GM12875 (cell line): ENCODE measurements at regions not wholly inside any gene's neighbourhood (a gene's known extent, or its start where the extent isn't known, plus 50 kb on each side); places are given as distances from the start of the nearest gene placed in this dataset.
"Not testable (repeated sequence)": the region's sequence is repeated elsewhere in the genome, so short reads cannot be mapped to it uniquely, and the experiment has no call there.

Source experiments
- H3K4me3 ChIP-seq: one replicate; pipeline ENCODE4 v1.5.1; 2011; ENCODE audit warnings: low read depth, low read length, control low read depth
- TF ChIP-seq, protein P1 (sequence below): IDR thresholded peaks from 2 replicates; pipeline ENCODE4 v1.5.1; 2011; ENCODE audit warnings: low read depth, mild to moderate bottlenecking, control low read depth, inconsistent platforms, low read length, moderate library complexity, borderline replicate concordance; ENCODE audit not compliant: insufficient read depth

DNA sequence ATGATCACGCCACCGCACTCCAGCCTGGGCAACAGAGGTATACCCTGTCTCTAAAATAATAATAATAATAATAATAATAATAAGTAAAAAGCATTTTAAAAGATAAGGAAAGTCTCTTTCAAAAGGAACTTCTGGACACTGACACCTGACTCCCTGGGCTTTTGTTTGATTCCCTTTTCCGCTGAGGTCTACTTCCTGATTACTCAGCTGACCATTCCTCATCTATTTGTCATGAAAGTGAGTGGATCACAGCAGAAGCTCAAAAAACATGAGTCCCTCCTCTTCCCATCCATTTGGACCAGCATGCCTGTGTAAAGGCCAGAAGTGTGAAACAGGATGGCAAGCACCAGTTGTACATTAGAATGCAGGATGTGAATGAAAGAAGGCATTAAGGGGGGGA, 61.1 kb upstream of the FBXO28 start:
- TF ChIP-seq, protein P1, sequence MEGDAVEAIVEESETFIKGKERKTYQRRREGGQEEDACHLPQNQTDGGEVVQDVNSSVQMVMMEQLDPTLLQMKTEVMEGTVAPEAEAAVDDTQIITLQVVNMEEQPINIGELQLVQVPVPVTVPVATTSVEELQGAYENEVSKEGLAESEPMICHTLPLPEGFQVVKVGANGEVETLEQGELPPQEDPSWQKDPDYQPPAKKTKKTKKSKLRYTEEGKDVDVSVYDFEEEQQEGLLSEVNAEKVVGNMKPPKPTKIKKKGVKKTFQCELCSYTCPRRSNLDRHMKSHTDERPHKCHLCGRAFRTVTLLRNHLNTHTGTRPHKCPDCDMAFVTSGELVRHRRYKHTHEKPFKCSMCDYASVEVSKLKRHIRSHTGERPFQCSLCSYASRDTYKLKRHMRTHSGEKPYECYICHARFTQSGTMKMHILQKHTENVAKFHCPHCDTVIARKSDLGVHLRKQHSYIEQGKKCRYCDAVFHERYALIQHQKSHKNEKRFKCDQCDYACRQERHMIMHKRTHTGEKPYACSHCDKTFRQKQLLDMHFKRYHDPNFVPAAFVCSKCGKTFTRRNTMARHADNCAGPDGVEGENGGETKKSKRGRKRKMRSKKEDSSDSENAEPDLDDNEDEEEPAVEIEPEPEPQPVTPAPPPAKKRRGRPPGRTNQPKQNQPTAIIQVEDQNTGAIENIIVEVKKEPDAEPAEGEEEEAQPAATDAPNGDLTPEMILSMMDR = no peak
- H3K4me3 ChIP-seq = no peak overlapping the region

DNA sequence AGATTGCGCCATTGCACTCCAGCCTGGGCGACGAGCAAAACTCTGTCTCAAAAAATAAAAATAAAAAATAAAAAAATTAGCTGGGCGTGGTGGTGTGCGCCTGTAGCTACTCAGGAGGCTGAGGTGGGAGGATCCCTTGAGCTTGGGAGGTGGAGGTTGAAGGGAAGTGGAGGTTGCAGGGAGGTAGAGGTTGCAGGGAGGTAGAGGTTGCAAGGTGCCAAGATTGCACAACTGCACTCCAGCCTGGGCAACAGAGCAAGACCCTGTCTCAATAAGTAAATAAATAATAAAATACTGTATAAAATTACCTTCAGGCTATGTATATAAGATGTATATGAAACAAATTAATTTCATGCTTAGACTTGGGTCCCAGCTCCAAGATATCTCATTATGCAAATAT, 62.1 kb upstream of the FBXO28 start:
- not testable (repeated sequence) for H3K4me3 ChIP-seq

DNA sequence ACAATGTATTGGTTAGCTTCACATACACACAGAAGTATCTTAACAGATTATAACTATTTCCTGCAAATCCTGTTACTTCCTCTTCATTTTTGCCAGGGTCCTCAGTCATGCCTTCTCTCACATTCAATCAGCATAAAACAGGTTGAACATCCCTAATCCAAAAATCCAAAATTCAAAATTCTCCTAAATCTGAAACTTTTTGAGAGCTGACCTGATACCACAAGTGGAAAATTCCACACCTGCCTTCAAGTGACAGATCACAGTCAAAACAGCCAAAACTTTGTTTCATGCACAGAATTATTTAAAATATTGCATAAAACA, 62.9 kb upstream of the FBXO28 start:
- no peak overlapping the region for H3K4me3 ChIP-seq
- TF ChIP-seq, protein P1 = no peak

DNA sequence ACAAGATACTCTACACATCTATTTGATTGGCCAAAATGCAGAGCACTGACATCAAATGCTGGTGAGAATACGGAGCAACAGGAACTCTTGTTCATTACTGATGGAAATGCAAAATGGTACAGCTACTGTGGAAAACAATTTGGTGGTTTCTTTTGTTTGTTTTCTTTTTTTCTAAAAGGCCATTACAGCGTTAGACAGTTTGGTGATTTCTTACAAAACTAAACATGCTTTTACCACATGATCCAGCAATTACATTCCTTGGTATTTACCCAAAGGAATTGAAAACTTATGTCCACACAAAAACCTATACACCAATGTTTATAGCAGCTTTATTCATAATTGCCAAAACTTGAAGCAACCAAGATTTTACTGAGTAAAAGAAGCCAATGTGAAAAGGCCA, 66.4 kb upstream of the FBXO28 start:
- TF ChIP-seq, protein P1 = no peak
- no peak overlapping the region for H3K4me3 ChIP-seq

DNA sequence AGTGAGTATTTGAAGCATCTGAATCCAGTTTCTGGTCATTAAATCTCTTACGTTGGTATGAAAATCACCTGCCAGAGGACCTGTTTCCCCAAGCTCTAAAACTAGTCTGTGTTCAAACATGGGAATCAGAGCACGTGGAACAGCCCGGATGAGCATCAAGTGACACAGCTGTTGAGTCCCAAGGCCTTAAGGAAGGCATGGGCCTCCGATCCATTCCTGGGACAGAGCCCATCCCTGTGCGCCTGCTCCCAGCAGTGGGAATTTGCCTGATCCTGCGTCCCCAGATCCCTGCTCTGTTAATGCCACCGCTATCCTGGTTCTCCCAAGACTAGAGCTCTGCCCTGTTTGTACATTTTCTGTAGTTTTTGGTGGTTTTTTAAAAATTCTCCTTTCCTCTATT, 68.4 kb upstream of the FBXO28 start:
- TF ChIP-seq, protein P1 = no peak
- no peak overlapping the region for H3K4me3 ChIP-seq

DNA sequence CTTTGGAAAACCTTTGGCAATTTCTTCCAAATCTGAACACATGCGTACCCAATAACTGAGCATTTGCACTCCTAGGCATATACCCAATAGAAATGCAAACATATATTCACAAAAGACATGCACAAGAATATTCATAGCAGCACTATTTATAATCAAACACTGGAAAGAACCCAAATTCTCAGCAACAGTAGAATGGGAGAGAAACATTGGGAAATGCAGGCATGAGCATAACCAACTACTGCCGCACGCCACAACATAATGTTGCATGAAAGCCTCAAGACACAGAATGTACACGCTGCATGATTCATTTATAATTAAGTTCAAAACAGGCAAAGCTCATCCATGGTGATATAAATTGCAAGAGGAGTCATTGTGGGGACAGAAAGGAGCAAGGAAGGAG, 69.5 kb upstream of the FBXO28 start:
- H3K4me3 ChIP-seq = no peak overlapping the region
- TF ChIP-seq, protein P1 = no peak

DNA sequence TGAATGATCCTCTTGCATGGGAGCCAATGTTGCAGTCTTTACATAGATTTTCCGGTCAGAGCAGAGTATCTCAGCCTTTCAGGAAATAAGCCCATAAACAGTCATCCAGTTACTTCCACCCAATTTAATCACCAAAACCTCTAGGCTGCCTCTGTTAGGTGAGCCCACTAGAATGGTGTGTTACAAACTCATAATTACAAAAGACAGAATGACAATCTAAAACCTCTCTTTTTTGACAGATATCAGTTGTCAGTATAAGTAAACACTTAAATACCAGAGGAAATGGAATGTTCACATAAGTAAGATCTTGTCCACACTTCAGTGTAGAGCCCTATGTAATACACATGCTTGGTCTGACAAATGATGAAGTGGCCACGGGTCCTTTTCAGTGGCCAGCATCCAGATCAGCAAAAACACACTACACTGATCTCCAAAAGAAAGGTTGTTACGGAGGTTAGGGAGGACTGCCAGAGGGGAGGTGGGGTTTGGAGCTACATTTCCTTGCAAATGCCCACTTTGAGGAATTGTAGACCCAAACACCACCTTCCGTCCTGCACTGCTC, 71.3 kb upstream of the FBXO28 start:
- TF ChIP-seq, protein P1 = no peak
- H3K4me3 ChIP-seq = no peak overlapping the region

DNA sequence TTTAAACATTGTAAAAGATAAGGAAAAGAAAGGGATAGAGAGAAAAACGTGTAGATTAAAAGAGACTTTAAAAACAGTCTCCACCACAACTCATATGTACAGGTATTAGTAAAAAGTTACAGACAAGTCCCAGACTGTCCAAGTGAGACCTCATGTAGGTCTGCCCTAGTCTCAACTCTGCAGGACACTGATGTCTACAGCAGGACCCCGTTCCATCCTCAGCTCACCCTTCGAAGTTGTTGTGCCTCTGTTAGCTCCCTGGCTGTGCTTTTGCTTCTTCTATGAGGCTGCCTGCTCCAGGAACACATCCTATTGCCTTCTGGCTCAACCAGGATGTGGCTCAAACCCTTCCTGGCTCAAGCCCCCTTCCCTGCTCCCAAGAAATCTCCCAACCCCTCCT, 72.9 kb upstream of the FBXO28 start:
- TF ChIP-seq, protein P1 = no peak
- no peak overlapping the region for H3K4me3 ChIP-seq

DNA sequence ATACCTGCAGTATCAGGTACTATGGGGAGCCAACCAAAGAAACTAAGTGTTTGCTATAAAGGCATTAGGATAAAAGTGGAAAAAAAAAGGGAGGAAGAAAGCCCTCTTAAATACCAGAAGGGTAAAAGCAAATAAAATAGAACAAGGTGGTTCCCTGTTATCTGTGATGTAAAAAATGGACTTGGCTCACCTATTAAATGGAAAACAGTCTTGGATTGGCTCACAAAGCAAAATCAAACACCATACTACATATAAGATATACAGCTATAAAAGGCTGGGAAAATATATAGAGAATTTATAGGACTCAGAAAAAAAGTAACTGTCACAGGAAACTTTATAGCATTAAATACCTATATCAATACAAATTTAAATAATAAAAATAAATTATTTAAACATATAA, 73.5 kb upstream of the FBXO28 start:
- H3K4me3 ChIP-seq = not testable (repeated sequence)

DNA sequence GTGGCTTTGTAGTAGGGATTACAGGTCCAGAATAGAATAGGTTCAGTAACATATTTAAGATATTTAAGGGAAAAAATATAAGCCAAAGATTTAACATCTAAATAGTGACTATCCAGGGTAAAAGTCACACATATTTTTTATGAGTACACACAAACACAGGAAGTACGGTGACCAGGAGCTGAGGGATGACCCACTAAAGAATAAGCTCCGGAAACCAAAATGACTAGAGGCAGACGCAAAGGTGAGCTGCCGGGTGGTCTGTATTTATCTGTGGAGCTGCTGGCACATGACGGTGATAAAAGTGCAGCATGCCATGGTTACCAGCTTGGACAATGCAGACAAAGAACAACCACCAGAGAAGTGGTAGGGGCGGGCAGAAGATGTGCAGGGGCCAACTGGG, 73.9 kb upstream of the FBXO28 start:
- H3K4me3 ChIP-seq = not testable (repeated sequence)

DNA sequence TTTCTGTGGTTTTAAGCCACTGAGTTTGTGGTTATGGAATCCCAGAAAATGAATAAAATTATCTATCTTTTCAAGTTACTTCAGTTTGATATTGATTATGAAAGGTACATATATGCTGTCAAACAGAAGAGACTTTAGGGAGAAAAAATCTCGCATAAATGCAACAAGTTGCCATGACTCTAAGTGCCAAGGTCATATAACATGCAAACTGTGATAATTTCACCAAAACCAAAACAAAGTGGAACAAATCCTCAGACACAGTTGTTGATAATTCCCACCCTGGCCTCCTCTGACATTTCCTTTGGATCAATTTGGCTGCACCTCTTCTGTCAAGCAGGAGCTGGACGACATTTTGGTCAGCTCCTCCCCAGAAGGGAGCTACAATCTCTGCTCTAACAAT, 75.1 kb upstream of the FBXO28 start:
- H3K4me3 ChIP-seq = not testable (repeated sequence)

DNA sequence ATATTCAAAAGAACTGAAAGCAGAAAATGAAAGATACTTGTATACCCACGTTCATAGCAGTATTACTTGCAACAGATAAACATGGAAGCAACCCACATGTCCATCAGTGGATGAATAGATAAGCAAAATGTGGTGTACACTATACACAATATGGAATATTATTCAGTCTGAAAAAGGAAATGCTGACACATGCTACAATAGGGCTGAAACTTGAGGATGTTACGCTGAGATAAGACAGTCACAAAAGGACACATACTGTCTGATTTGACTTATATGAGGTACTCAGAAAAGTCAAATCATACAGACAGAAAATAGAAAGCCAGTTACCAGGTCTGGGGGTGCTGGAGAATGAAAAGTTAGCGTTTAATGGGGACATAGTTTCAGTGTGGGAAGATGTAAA, 76.5 kb upstream of the FBXO28 start:
- not testable (repeated sequence) for H3K4me3 ChIP-seq
